Psoas muscle (tissue), 7 donors: ENCODE measurements at regions not wholly inside any gene's neighbourhood (a gene's known extent, or its start where the extent isn't known, plus 50 kb on each side); places are given as distances from the start of the nearest gene placed in this dataset.

Experiments
- ATAC-seq, 4 donors: fragments of 200-7000 bp; cut with Tn5 transposase; one replicate each; pipeline ENCODE4 v1.9.1; 2020; ENCODE audit warnings: moderate library complexity in 3 of 4, mild to moderate bottlenecking in 2 of 4
- DNase-seq, 2 donors: peaks; one replicate each; pipeline ENCODE4 v3.0.0-alpha.2; 2020
- H3K27ac ChIP-seq: fragments of 200-600 bp; one replicate; pipeline ENCODE4 v1.8.0; 2022
- H3K27me3 ChIP-seq, 3 donors: fragments of 200-600 bp in 1 of 3; one replicate each; pipeline versions ENCODE4 v1.6.1 to v1.8.0; 2013 to 2022; ENCODE audit warnings: low read length in 2 of 3, mild to moderate bottlenecking in 2 of 3, moderate library complexity in 1 of 3; ENCODE audit not compliant: insufficient read depth in 3 of 3
- H3K36me3 ChIP-seq, 2 donors: fragments of 200-600 bp in 1 of 2; one replicate each; pipeline versions ENCODE4 v1.6.1 to v1.8.0; 2013 to 2022; ENCODE audit warnings: low read depth in 1 of 2, mild to moderate bottlenecking in 1 of 2, moderate library complexity in 1 of 2; ENCODE audit not compliant: insufficient read depth in 1 of 2
- H3K4me1 ChIP-seq: fragments of 200-600 bp; one replicate; pipeline ENCODE4 v1.8.0; 2022
- H3K4me3 ChIP-seq: fragments of 200-600 bp; one replicate; pipeline ENCODE4 v1.8.0; 2022; ENCODE audit warnings: mild to moderate bottlenecking
- H3K9me3 ChIP-seq: fragments of 200-600 bp; one replicate; pipeline ENCODE4 v1.8.0; 2022
- WGBS, 3 donors: extraction: QIAGEN DNeasy Blood & Tissue Kit; methylation state at CpG; one replicate each; pipeline versions ENCODE4 v1.1.6 to v1.1.7; 2013; 5-methylcytosine and 5-hydroxymethylcytosine counted together
- intact Hi-C, 2 donors: fragments of 100-400 bp; cut with DNase I; formaldehyde crosslinking; loops; one replicate each; pipeline versions ENCODE4 v1.11.0 to v1.14.2; 2022
- TF ChIP-seq, protein P1 (sequence below): fragments of 200-600 bp; IDR thresholded peaks from one replicate; pipeline ENCODE4 v1.8.0; 2022; ENCODE audit warnings: antibody characterized with exemption
- donor health status: healthy with polysubstance abuse.
- donor health status: DM: no; HTN: no; CAD: no; lungs with moderate emphysema.
- donor health status: Bipolar disorder and iron deficiency.
- donor health status: healthy.
- donor health status: DM: yes; HTN: yes; CAD: no.
- donor health status: DM: no; HTN: no; CAD: no.
- donor health status: DM: yes; HTN: yes; CAD: no.

- Histone ChIP-seq H3K27me3 (peaks cover 0 to 5% (median 0%) of the 10 kb centered on the region in 3 donors), H3K4me1 (no peaks in the 10 kb centered on the region), H3K36me3 (no peaks in the 10 kb centered on the region), H3K27ac (no peak overlapping the region), H3K9me3 (no peaks in the 10 kb centered on the region), H3K4me3 (no peak overlapping the region)
- TF ChIP-seq, protein P1, sequence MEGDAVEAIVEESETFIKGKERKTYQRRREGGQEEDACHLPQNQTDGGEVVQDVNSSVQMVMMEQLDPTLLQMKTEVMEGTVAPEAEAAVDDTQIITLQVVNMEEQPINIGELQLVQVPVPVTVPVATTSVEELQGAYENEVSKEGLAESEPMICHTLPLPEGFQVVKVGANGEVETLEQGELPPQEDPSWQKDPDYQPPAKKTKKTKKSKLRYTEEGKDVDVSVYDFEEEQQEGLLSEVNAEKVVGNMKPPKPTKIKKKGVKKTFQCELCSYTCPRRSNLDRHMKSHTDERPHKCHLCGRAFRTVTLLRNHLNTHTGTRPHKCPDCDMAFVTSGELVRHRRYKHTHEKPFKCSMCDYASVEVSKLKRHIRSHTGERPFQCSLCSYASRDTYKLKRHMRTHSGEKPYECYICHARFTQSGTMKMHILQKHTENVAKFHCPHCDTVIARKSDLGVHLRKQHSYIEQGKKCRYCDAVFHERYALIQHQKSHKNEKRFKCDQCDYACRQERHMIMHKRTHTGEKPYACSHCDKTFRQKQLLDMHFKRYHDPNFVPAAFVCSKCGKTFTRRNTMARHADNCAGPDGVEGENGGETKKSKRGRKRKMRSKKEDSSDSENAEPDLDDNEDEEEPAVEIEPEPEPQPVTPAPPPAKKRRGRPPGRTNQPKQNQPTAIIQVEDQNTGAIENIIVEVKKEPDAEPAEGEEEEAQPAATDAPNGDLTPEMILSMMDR, result no peak
- no peak for DNase-seq
- no peak for ATAC-seq
- intact Hi-C loops, result no loop called here
- 80 to 87% (median 83%) methylated on average over 8 of the region's 8 CpGs for WGBS, 3 donors
These were observed 396.5 kb downstream of the IRS2 start for GRCh38 chr13:109389892-109390345.

GRCh38 chr13:109389456-109389855 lies 396.9 kb downstream of the IRS2 start:
- no peak for DNase-seq
- Histone ChIP-seq H3K4me1 (no peaks in the 10 kb centered on the region), H3K36me3 (no peaks in the 10 kb centered on the region), H3K27ac (no peak overlapping the region), H3K27me3 (peaks cover 0 to 5% (median 0%) of the 10 kb centered on the region in 3 donors), H3K4me3 (no peak overlapping the region), H3K9me3 (no peaks in the 10 kb centered on the region)
- ATAC-seq, result no peak
- TF ChIP-seq, protein P1, result no peak
- WGBS, 3 donors, result 69 to 75% (median 70%) methylated on average over 5 of the region's 5 CpGs
- intact Hi-C loops, result no loop called here

- Histone ChIP-seq H3K36me3 (no peaks in the 10 kb centered on the region), H3K4me3 (no peak overlapping the region), H3K9me3 (no peaks in the 10 kb centered on the region), H3K27me3 (no peaks in the 10 kb centered on the region), H3K27ac (no peak overlapping the region), H3K4me1 (no peaks in the 10 kb centered on the region)
- TF ChIP-seq, protein P1, result no peak
- DNase-seq, result no peak
- 76 to 83% (median 79%) methylated on average over 7 of the region's 7 CpGs for WGBS, 3 donors
- no peak for ATAC-seq
- intact Hi-C loops, result no loop called here
These were observed 398.9 kb downstream of the IRS2 start for GRCh38 chr13:109387471-109387870.

DNA sequence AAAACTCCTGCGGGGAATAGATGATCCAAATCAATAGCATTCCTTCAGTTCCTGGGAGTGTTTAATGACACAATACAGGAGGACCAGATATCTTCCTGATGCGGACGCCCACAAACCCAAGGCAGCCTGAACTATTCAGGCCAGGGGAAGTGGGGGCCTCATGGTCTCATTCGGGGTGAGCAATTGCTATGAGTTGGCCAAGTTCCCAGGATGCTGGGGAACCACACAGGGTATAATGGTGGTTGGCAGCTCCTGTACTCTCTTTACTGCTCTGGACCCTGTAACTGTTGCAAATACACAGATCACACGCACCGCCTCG lies 401.2 kb downstream of the IRS2 start:
- TF ChIP-seq, protein P1, result no peak
- no peak for DNase-seq
- no peak overlapping the region for H3K27ac ChIP-seq
- intact Hi-C loops, result no loop called here
- no peaks in the 10 kb centered on the region for H3K9me3 ChIP-seq
- H3K36me3 ChIP-seq, result no peaks in the 10 kb centered on the region
- no peaks in the 10 kb centered on the region for H3K27me3 ChIP-seq
- 82 to 87% (median 82%) methylated on average over 7 of the region's 7 CpGs for WGBS, 3 donors
- ATAC-seq, result no peak
- H3K4me1 ChIP-seq, result no peaks in the 10 kb centered on the region
- no peak overlapping the region for H3K4me3 ChIP-seq

- Histone ChIP-seq H3K27ac (no peak overlapping the region), H3K4me3 (no peak overlapping the region), H3K36me3 (no peaks in the 10 kb centered on the region), H3K9me3 (no peaks in the 10 kb centered on the region), H3K4me1 (no peaks in the 10 kb centered on the region), H3K27me3 (no peaks in the 10 kb centered on the region)
- no peak for DNase-seq
- ATAC-seq, result no peak
- TF ChIP-seq, protein P1, result no peak
- 71 to 75% (median 71%) methylated on average over 7 of the region's 7 CpGs for WGBS, 3 donors
- intact Hi-C loops, result no loop called here
These were observed 401.7 kb downstream of the IRS2 start for GRCh38 chr13:109384491-109385241.
